ENCODE measurements at regions not wholly inside any gene's neighbourhood (a gene's known extent, or its start where the extent isn't known, plus 50 kb on each side); places are given as distances from the start of the nearest gene placed in this dataset.

GRCh38 chr3:16051691-16052090 lies 122.8 kb upstream of the GALNT15 start:
- no peaks in the 10 kb centered on the region for H3K9me3 ChIP-seq
- WGBS, 5 donors = 71 to 92% (median 84%) methylated on average over 4 of the region's 4 CpGs
- H3K4me3 ChIP-seq = no peak overlapping the region
- H3K27me3 ChIP-seq = no peaks in the 10 kb centered on the region
- H3K27ac ChIP-seq = peak overlapping the region in 4 of 5 donors; percentile 28 to 56 (median 40)
- H3K36me3 ChIP-seq = no peaks in the 10 kb centered on the region
- intact Hi-C loops (cut with DNase I; ENCODE audit: low total_unique reads) = loop anchor here (5.0 kb wide), 1 partner anchor 191 kb away; no protein-coding TSS in a partner anchor
- DNase-seq = no peak
- TF ChIP-seq CTCF (IDR thresholded peaks at IDR 0.05) (no peak), POLR2AphosphoS5 (IDR thresholded peaks at IDR 0.05) (no peak), EP300 (IDR thresholded peaks at IDR 0.05) (no peak), POLR2A (IDR thresholded peaks at IDR 0.05) (no peak)
- peaks cover 0 to 9% (median 4%) of the 10 kb centered on the region in 4 donors for H3K4me1 ChIP-seq

- H3K9me3 ChIP-seq = no peaks in the 10 kb centered on the region
- intact Hi-C loops (cut with DNase I; ENCODE audit: low total_unique reads) = loop anchor here (5.0 kb wide), 1 partner anchor 189 kb away; no protein-coding TSS in a partner anchor
- no peaks in the 10 kb centered on the region for H3K27me3 ChIP-seq
- TF ChIP-seq CTCF (IDR thresholded peaks at IDR 0.05) (no peak), POLR2A (IDR thresholded peaks at IDR 0.05) (no peak), EP300 (IDR thresholded peaks at IDR 0.05) (no peak), POLR2AphosphoS5 (IDR thresholded peaks at IDR 0.05) (no peak)
- peaks cover 0 to 9% (median 4%) of the 10 kb centered on the region in 4 donors for H3K4me1 ChIP-seq
- no peak for DNase-seq
- no peak overlapping the region for H3K27ac ChIP-seq
- no peaks in the 10 kb centered on the region for H3K36me3 ChIP-seq
- no peak overlapping the region for H3K4me3 ChIP-seq
Measured at GRCh38 chr3:16052964-16053363, 121.5 kb upstream of the GALNT15 start.

GRCh38 chr3:16053794-16054193 lies 120.7 kb upstream of the GALNT15 start:
- intact Hi-C loops (cut with DNase I; ENCODE audit: low total_unique reads) = loop anchor here (5.0 kb wide), 1 partner anchor 189 kb away; no protein-coding TSS in a partner anchor
- DNase-seq = no peak

GRCh38 chr3:16055606-16056211 lies 118.8 kb upstream of the GALNT15 start:
- intact Hi-C loops (cut with DNase I; ENCODE audit: low total_unique reads) = no loop called here
- Histone ChIP-seq H3K36me3 (no peaks in the 10 kb centered on the region), H3K9me3 (no peaks in the 10 kb centered on the region), H3K4me1 (peaks cover 0 to 6% (median 3%) of the 10 kb centered on the region in 4 donors), H3K27ac (peak overlapping the region in 4 of 5 donors; percentile 8 to 50 (median 30)), H3K27me3 (no peaks in the 10 kb centered on the region), H3K4me3 (no peak overlapping the region)
- no peak for TF ChIP-seq POLR2A (IDR thresholded peaks at IDR 0.05)
- no peak for TF ChIP-seq CTCF (IDR thresholded peaks at IDR 0.05)
- TF ChIP-seq EP300 (IDR thresholded peaks at IDR 0.05) = no peak
- no peak for TF ChIP-seq POLR2AphosphoS5 (IDR thresholded peaks at IDR 0.05)
- peak in 1 of 2 donors; percentile 17 for DNase-seq
- 52 to 72% (median 54%) methylated on average over 7 of the region's 7 CpGs for WGBS, 5 donors

More at GRCh38 chr3:16053794-16054193, 120.7 kb upstream of the GALNT15 start:
- H3K36me3 ChIP-seq = no peaks in the 10 kb centered on the region
- H3K27me3 ChIP-seq = no peaks in the 10 kb centered on the region
- H3K9me3 ChIP-seq = no peaks in the 10 kb centered on the region
- no peak overlapping the region for H3K4me3 ChIP-seq
- peaks cover 0 to 3% (median 1%) of the 10 kb centered on the region in 4 donors for H3K4me1 ChIP-seq
- peak overlapping the region in 1 of 5 donors; percentile 50 for H3K27ac ChIP-seq
- no peak for TF ChIP-seq POLR2AphosphoS5 (IDR thresholded peaks at IDR 0.05)
- TF ChIP-seq CTCF (IDR thresholded peaks at IDR 0.05) = no peak
- TF ChIP-seq POLR2A (IDR thresholded peaks at IDR 0.05) = no peak
- no peak for TF ChIP-seq EP300 (IDR thresholded peaks at IDR 0.05)
